ENCODE measurements at regions not wholly inside any gene's neighbourhood (a gene's known extent, or its start where the extent isn't known, plus 50 kb on each side); places are given as distances from the start of the nearest gene placed in this dataset.

- H3K4me1 ChIP-seq (ENCODE audit: insufficient read depth, low read length): no peaks in the 10 kb centered on the region; the same call in 1 of the 2 replicates
- no peak overlapping the region for H2AFZ ChIP-seq (ENCODE audit: low read length)
- no peaks in the 10 kb centered on the region for H3K36me3 Mint-ChIP-seq (ENCODE audit: insufficient read depth in 1 of 3, low read depth in 3 of 3)
- peaks cover 32 to 34% of the 10 kb centered on the region in 2 experiments for H3K4me1 Mint-ChIP-seq
- H3K27ac Mint-ChIP-seq: no peak overlapping the region
- H4K5ac ChIP-seq (ENCODE audit: insufficient read length, low read depth, low read length): no peak overlapping the region
- H3K79me2 ChIP-seq (ENCODE audit: insufficient read depth, low read length): no peaks in the 10 kb centered on the region
- H3K9me3 Mint-ChIP-seq: no peaks in the 10 kb centered on the region
- H4K91ac ChIP-seq (ENCODE audit: insufficient read length, low read depth, low read length): no peak overlapping the region
- no peak overlapping the region for H3K4me2 ChIP-seq (ENCODE audit: insufficient read depth, insufficient read length, low read length)
- H3K14ac ChIP-seq (ENCODE audit: insufficient read depth, low read length): no peak overlapping the region
- no peak overlapping the region for H4K8ac ChIP-seq (replicated peaks; ENCODE audit: insufficient read length, low read depth, low read length)
- TF ChIP-seq, protein P1, sequence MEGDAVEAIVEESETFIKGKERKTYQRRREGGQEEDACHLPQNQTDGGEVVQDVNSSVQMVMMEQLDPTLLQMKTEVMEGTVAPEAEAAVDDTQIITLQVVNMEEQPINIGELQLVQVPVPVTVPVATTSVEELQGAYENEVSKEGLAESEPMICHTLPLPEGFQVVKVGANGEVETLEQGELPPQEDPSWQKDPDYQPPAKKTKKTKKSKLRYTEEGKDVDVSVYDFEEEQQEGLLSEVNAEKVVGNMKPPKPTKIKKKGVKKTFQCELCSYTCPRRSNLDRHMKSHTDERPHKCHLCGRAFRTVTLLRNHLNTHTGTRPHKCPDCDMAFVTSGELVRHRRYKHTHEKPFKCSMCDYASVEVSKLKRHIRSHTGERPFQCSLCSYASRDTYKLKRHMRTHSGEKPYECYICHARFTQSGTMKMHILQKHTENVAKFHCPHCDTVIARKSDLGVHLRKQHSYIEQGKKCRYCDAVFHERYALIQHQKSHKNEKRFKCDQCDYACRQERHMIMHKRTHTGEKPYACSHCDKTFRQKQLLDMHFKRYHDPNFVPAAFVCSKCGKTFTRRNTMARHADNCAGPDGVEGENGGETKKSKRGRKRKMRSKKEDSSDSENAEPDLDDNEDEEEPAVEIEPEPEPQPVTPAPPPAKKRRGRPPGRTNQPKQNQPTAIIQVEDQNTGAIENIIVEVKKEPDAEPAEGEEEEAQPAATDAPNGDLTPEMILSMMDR (conservative IDR thresholded peaks at IDR 0.05): no peak
- H3K23me2 ChIP-seq (ENCODE audit: insufficient read length, low read depth, low read length, poor library complexity, severe bottlenecking): no peaks in the 10 kb centered on the region
- no peaks in the 10 kb centered on the region for H3K27me3 ChIP-seq (ENCODE audit: insufficient read depth, low read length)
- no peaks in the 10 kb centered on the region for H3K79me1 ChIP-seq (ENCODE audit: insufficient read depth, low read depth, low read length, poor library complexity, severe bottlenecking)
- no peaks in the 10 kb centered on the region for H4K20me1 ChIP-seq (ENCODE audit: control insufficient read depth, insufficient read depth, insufficient read length)
- H3K4me3 Mint-ChIP-seq: no peak overlapping the region
- no peak overlapping the region for H3K56ac ChIP-seq (ENCODE audit: insufficient read length, low read depth, low read length)
- no peak overlapping the region for H2AK5ac ChIP-seq (ENCODE audit: insufficient read length, low read length)
- H3K9me3 ChIP-seq (ENCODE audit: control insufficient read depth, low read depth, low read length): no peaks in the 10 kb centered on the region
- H3K27ac ChIP-seq (ENCODE audit: insufficient read length, low read depth, low read length): no peak overlapping the region
- H3T11ph ChIP-seq (ENCODE audit: low read length): no peak overlapping the region
- H3K4ac ChIP-seq (ENCODE audit: low read depth, low read length): no peak overlapping the region
- H3K18ac ChIP-seq (ENCODE audit: insufficient read length, low read depth, low read length): no peak overlapping the region
- H2BK15ac ChIP-seq (ENCODE audit: low read depth, low read length): no peak overlapping the region
- H2BK12ac ChIP-seq (ENCODE audit: insufficient read length, low read depth, low read length): no peak overlapping the region
- H3K9ac ChIP-seq (ENCODE audit: extremely low read depth, insufficient read length, low read length): no peak overlapping the region
- H2BK5ac ChIP-seq (ENCODE audit: insufficient read length, low read length): no peak overlapping the region
- H2BK20ac ChIP-seq (ENCODE audit: low read depth, low read length, poor library complexity, severe bottlenecking): no peak overlapping the region
- no peak overlapping the region for H2BK120ac ChIP-seq (ENCODE audit: low read depth, low read length, poor library complexity, severe bottlenecking)
- no peak for DNase-seq
- H3K27me3 Mint-ChIP-seq (ENCODE audit: low read depth): peaks cover 3% of the 10 kb centered on the region
- no peak overlapping the region for H3K23ac ChIP-seq (ENCODE audit: insufficient read length, low read depth, low read length)
These were observed 62.0 kb upstream of the EPCAM start for GRCh38 chr2:47307066-47307465.
